ENCODE measurements at regions not wholly inside any gene's neighbourhood (a gene's known extent, or its start where the extent isn't known, plus 50 kb on each side); places are given as distances from the start of the nearest gene placed in this dataset.

DNA sequence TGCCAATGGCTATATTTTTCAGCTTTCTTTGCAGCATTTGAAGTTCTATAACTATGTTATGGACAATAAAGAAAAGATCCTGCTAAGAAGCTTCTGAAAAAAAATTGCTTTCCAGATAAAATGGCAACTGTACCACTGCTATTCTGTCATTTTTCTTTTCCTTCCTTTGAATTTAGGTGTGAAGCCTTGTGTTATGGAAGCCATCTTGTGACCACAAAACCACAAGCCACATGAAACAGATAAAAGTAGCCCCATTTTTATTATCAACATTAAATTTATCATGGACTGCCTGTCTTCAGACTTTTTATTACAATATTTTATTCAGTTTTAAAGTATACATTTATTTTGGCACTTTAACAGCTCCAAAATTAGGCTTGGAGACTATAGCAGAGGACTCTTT lies 289.9 kb upstream of the ACTBL2 start:
- no peak overlapping the region for H3K9ac ChIP-seq
- no peaks in the 10 kb centered on the region for H3K36me3 ChIP-seq (replicated peaks in 1 of 2; ENCODE audit: control insufficient read depth in 1 of 2, insufficient read depth in 2 of 2, low read length in 1 of 2)
- H3K4me2 ChIP-seq, result no peak overlapping the region
- H3K79me2 ChIP-seq (ENCODE audit: insufficient read depth), result no peaks in the 10 kb centered on the region
- no peak for DNase-seq
- no peak overlapping the region for H3K4me3 ChIP-seq (ENCODE audit: low read depth in 2 of 2, low read length in 1 of 2)
- no peak overlapping the region for H3K27ac ChIP-seq (ENCODE audit: low read depth in 2 of 2, low read length in 1 of 2)
- ChIA-PET CTCF (interaction anchor here (0.9 to 4.0 kb wide), 5 partner anchors 116 to 687 kb away, joined by 3 to 19 read pairs (median 3); no protein-coding TSS in a partner anchor), POLR2A (no interaction called here)
- no peaks in the 10 kb centered on the region for H4K20me1 ChIP-seq (ENCODE audit: insufficient read depth)
- no peaks in the 10 kb centered on the region for H3F3A ChIP-seq (replicated peaks; ENCODE audit: insufficient read depth)
- no peaks in the 10 kb centered on the region for H3K9me2 ChIP-seq
- no peaks in the 10 kb centered on the region for H3K27me3 ChIP-seq (ENCODE audit: insufficient read depth)
- H3K9me3 ChIP-seq, result no peaks in the 10 kb centered on the region
- no peak overlapping the region for H2AFZ ChIP-seq (ENCODE audit: low read depth)
- TF ChIP-seq EP300 (IDR thresholded peaks at IDR 0.05; ENCODE audit: borderline replicate concordance in 1 of 2, low read depth in 1 of 2, low read length in 1 of 2), result no peak
- no peak for TF ChIP-seq SMC3 (IDR thresholded peaks at IDR 0.05; ENCODE audit: low read depth, low read length)
- no peak for TF ChIP-seq YY1 (IDR thresholded peaks at IDR 0.05; ENCODE audit: low read depth)
- TF ChIP-seq RFX5 (IDR thresholded peaks at IDR 0.05; ENCODE audit: low read length), result no peak
- no peak for TF ChIP-seq ZBTB33 (IDR thresholded peaks at IDR 0.05; ENCODE audit: borderline replicate concordance, low read depth)
- TF ChIP-seq PBX3 (IDR thresholded peaks at IDR 0.05), result no peak
- no peak for TF ChIP-seq GABPA (IDR thresholded peaks at IDR 0.05; ENCODE audit: low read depth)
- no peak for TF ChIP-seq TAF1 (IDR thresholded peaks at IDR 0.05; ENCODE audit: borderline replicate concordance, low read depth, low read length)
- no peak for TF ChIP-seq JUND (IDR thresholded peaks at IDR 0.05)
- TF ChIP-seq, protein P1, sequence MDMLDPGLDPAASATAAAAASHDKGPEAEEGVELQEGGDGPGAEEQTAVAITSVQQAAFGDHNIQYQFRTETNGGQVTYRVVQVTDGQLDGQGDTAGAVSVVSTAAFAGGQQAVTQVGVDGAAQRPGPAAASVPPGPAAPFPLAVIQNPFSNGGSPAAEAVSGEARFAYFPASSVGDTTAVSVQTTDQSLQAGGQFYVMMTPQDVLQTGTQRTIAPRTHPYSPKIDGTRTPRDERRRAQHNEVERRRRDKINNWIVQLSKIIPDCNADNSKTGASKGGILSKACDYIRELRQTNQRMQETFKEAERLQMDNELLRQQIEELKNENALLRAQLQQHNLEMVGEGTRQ (IDR thresholded peaks at IDR 0.05; ENCODE audit: borderline replicate concordance, low read depth, low read length), result no peak
- no peak for TF ChIP-seq ELF1 (IDR thresholded peaks at IDR 0.05)
- no peak for TF ChIP-seq TEAD4 (IDR thresholded peaks at IDR 0.05; ENCODE audit: borderline replicate concordance, insufficient read depth)
- peaks cover 0 to 2% of the 10 kb centered on the region in 2 experiments; a peak in 2 of 4 replicates for H3K4me1 ChIP-seq (ENCODE audit: control insufficient read depth in 1 of 2, insufficient read depth in 2 of 2, low read depth in 1 of 2, low read length in 1 of 2)

DNA sequence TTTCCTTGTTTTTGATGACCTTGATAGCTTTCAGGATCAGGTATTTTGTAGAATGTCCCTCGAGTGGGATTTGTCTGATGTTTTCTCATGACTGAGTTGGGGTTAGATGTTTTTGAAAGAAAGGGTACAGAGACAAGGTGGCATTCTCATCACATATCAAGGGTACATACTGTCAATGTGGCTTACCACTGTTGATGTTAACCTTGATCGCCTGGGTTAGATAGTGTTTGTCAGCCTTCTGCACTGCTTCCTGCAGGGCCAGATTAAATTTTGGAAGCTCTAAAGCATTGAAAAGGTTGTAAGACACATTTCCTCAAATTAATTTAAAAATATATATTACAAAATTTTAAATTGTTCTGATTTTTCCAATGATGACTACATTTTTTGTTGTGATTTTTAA lies 287.4 kb upstream of the ACTBL2 start:
- no peak for DNase-seq
- Histone ChIP-seq H3K4me3 (ENCODE audit: low read depth in 2 of 2, low read length in 1 of 2) (no peak overlapping the region), H3K36me3 (replicated peaks in 1 of 2; ENCODE audit: control insufficient read depth in 1 of 2, insufficient read depth in 2 of 2, low read length in 1 of 2) (no peaks in the 10 kb centered on the region), H3K27me3 (ENCODE audit: insufficient read depth) (no peaks in the 10 kb centered on the region), H2AFZ (ENCODE audit: low read depth) (no peak overlapping the region), H3K4me1 (ENCODE audit: control insufficient read depth in 1 of 2, insufficient read depth in 2 of 2, low read depth in 1 of 2, low read length in 1 of 2) (no peaks in the 10 kb centered on the region), H3K9me2 (no peaks in the 10 kb centered on the region; the same call in 1 of the 2 replicates), H3K9ac (no peak overlapping the region), H3K9me3 (no peaks in the 10 kb centered on the region), H3F3A (replicated peaks; ENCODE audit: insufficient read depth) (no peaks in the 10 kb centered on the region), H4K20me1 (ENCODE audit: insufficient read depth) (no peaks in the 10 kb centered on the region), H3K79me2 (ENCODE audit: insufficient read depth) (no peaks in the 10 kb centered on the region), H3K27ac (ENCODE audit: low read depth in 2 of 2, low read length in 1 of 2) (no peak overlapping the region), H3K4me2 (no peak overlapping the region)
- CTCF ChIA-PET, result interaction anchor here (0.6 to 1.8 kb wide), 5 partner anchors 9 to 691 kb away, joined by 3 to 6 read pairs (median 3); no protein-coding TSS in a partner anchor
- WGBS (ENCODE audit: low lambda C conversion rate), result 66% methylated on average over 2 of the region's 2 CpGs
- TF ChIP-seq JUND (IDR thresholded peaks at IDR 0.05) (no peak), EZH2phosphoT487 (IDR thresholded peaks at IDR 0.05; ENCODE audit: borderline replicate concordance, low read depth) (no peak), MXI1 (IDR thresholded peaks at IDR 0.05; ENCODE audit: low read depth, low read length) (no peak), POLR2AphosphoS5 (IDR thresholded peaks at IDR 0.05; ENCODE audit: low read depth, low read length) (no peak), TAF1 (IDR thresholded peaks at IDR 0.05; ENCODE audit: borderline replicate concordance, low read depth, low read length) (no peak), ELF1 (IDR thresholded peaks at IDR 0.05) (no peak), FOSL2 (IDR thresholded peaks at IDR 0.05; ENCODE audit: borderline replicate concordance, low read depth) (no peak), YY1 (IDR thresholded peaks at IDR 0.05; ENCODE audit: low read depth) (no peak), TEAD4 (IDR thresholded peaks at IDR 0.05; ENCODE audit: borderline replicate concordance, insufficient read depth) (no peak), USF1 (IDR thresholded peaks at IDR 0.05; ENCODE audit: borderline replicate concordance, low read depth) (no peak), MAX (IDR thresholded peaks at IDR 0.05; ENCODE audit: low read depth) (no peak), RFX5 (IDR thresholded peaks at IDR 0.05; ENCODE audit: low read length) (no peak)
- TF ChIP-seq, protein P2, sequence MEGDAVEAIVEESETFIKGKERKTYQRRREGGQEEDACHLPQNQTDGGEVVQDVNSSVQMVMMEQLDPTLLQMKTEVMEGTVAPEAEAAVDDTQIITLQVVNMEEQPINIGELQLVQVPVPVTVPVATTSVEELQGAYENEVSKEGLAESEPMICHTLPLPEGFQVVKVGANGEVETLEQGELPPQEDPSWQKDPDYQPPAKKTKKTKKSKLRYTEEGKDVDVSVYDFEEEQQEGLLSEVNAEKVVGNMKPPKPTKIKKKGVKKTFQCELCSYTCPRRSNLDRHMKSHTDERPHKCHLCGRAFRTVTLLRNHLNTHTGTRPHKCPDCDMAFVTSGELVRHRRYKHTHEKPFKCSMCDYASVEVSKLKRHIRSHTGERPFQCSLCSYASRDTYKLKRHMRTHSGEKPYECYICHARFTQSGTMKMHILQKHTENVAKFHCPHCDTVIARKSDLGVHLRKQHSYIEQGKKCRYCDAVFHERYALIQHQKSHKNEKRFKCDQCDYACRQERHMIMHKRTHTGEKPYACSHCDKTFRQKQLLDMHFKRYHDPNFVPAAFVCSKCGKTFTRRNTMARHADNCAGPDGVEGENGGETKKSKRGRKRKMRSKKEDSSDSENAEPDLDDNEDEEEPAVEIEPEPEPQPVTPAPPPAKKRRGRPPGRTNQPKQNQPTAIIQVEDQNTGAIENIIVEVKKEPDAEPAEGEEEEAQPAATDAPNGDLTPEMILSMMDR (IDR thresholded peaks at IDR 0.05), result no peak
- POLR2A ChIA-PET, result no interaction called here
